RWPE2 (cell line): ENCODE measurements at regions not wholly inside any gene's neighbourhood (a gene's known extent, or its start where the extent isn't known, plus 50 kb on each side); places are given as distances from the start of the nearest gene placed in this dataset.
"Not testable (repeated sequence)": the region's sequence is repeated elsewhere in the genome, so short reads cannot be mapped to it uniquely, and the experiment has no call there.

Experiments used
- ATAC-seq: fragments of 200-7000 bp; cut with Tn5 transposase; 3 replicates; pipeline ENCODE4 v1.9.1; 2021; ENCODE audit warnings: low read depth
- DNase-seq: peaks from one replicate; pipeline ENCODE4 v3.0.0-alpha.2; 2020; ENCODE audit warnings: low spot score
- H3K27ac ChIP-seq: fragments of 450-650 bp; 2 replicates; pipeline ENCODE4 v1.5.1; 2017; ENCODE audit warnings: mild to moderate bottlenecking; ENCODE audit not compliant: poor library complexity, severe bottlenecking
- H3K27me3 ChIP-seq: fragments of 250-450 bp; sonication (Bioruptor Pico); 2 replicates; pipeline ENCODE4 v1.5.1; 2021; ENCODE audit warnings: mild to moderate bottlenecking, moderate library complexity; ENCODE audit not compliant: insufficient read depth, poor library complexity, severe bottlenecking
- H3K36me3 ChIP-seq: fragments of 250-450 bp; sonication (Bioruptor Pico); 2 replicates; pipeline ENCODE4 v1.5.1; 2020; ENCODE audit warnings: low read depth, mild to moderate bottlenecking, moderate library complexity
- H3K4me1 ChIP-seq: fragments of 250-450 bp; sonication (Bioruptor Pico); 2 replicates; pipeline ENCODE4 v1.5.1; 2021; ENCODE audit warnings: mild to moderate bottlenecking, moderate library complexity; ENCODE audit not compliant: insufficient read depth, poor library complexity, severe bottlenecking
- H3K4me3 ChIP-seq: fragments of 250-450 bp; sonication (Bioruptor Pico); 2 replicates; pipeline ENCODE4 v1.5.1; 2021; ENCODE audit warnings: mild to moderate bottlenecking, moderate library complexity; ENCODE audit not compliant: severe bottlenecking
- H3K9me3 ChIP-seq: fragments of 250-450 bp; sonication (Bioruptor Pico); 2 replicates; pipeline ENCODE4 v1.5.1; 2021; ENCODE audit warnings: mild to moderate bottlenecking, moderate library complexity; ENCODE audit not compliant: severe bottlenecking

DNA sequence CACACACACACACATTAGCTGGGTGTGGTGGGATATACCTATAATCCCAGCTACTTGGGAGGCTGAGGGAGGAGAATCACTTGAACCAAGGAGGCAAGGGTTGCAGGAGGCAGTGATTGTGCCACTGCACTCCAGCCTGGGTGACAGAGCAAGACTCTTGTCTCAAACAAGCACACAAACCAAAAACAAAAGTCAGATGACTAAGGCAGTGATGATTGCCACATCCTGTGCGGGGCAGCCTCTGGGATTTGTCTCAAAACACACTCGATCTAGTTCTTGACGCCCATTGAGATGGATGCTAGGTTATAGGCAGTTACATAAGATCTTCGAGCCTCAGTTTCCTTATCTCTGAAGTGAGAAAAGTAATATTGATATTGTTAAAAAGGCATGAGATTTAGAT, 57.8 kb upstream of the NBPF8 start:
- H3K4me3 ChIP-seq, H3K27me3 ChIP-seq, H3K36me3 ChIP-seq, H3K9me3 ChIP-seq, H3K4me1 ChIP-seq, DNase-seq, H3K27ac ChIP-seq, ATAC-seq: not testable (repeated sequence)

DNA sequence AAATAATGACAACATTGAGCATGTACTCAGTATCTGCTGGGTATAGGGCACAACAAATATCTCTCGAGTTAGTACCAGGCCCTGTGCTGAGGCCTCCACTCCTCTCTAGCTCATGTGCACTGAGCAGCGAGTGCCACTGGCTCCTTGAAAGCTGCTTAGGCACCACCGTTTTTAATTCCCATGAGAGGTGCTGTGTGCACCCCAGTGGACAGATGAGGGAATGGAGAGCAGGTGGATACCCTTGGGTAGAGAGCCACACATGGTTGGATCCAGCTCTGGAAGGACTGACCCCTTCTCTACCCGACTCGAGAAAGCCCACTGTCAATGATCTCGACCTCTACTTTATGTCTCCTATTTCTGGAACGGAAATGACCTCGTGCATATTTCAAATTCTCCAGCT, 58.7 kb upstream of the NBPF8 start:
- H3K27ac ChIP-seq, H3K4me3 ChIP-seq, H3K36me3 ChIP-seq, DNase-seq, H3K4me1 ChIP-seq, H3K27me3 ChIP-seq, ATAC-seq, H3K9me3 ChIP-seq: not testable (repeated sequence)

DNA sequence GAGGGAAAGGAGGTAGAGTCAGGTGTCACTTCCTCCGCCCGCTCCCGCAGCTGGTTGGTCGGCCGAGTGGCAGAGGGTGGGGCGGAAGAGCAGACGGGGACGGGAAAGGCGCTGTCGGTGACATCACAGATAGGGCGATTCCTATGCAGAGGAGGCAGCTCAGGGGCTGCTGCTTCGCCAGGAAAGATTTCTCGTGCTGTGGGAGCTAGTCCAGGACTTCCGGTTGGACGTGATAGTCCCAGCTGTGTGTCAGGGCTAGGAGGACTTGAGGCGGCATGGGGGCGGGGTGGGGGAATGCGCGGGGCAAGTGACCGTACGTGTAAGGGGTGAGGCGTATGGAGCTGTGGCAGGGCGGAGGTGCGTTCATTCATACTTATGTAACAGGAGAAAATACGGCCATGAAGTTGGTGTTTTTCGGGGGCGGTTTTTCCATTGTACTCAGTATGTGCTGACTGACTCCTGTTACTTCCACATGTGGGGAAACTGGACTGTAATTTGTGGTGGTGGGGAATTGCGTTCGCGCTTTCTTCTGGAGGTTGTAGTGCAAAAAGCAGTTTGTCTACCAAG, 60.1 kb upstream of the NBPF8 start:
- H3K36me3 ChIP-seq, DNase-seq, H3K27me3 ChIP-seq, H3K9me3 ChIP-seq, H3K4me3 ChIP-seq, H3K27ac ChIP-seq, H3K4me1 ChIP-seq: not testable (repeated sequence)
- peak; percentile 91 for ATAC-seq

DNA sequence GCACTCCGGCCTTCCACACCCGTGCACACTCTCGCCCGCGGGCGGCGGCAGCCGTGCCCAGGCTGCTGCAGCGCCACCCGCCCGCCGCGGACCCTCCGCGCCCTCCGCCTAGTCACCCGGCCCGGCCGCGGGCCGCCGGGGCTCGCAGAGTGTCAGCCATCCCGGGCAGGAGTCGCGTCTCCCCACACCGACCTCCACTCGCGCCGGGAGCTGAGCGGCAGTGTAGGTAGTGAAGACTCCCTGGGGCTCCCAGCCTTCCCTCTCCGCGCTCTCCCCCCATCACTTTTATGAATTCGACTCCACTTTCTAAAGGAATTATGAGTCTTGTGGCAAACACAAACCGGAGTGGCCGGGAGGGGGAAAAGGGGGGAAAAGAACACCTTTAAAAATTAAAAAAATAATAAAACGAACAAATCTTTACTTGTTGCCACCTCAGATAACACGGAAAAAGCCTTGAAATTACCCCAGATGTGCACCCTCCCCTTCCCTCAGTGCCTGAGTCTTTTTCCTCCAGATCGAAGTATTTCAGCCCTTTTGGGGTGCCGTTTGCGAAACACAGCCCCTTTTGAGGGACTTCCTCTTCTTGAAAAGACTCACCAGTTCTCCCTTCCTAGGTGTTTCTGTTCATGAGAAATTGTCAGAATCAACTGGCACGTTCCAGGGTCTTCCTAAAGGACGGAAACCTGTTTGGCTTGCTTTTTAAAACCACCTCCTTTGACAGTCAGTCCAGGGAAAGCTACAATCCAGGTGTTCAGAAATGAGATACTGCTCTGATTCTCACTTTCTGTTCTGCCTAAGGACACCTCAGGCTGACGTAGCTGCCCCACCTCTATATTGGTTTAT, 72.4 kb upstream of the NBPF8 start:
- H3K4me1 ChIP-seq, H3K27me3 ChIP-seq, ATAC-seq, H3K9me3 ChIP-seq, H3K36me3 ChIP-seq: not testable (repeated sequence)
- Histone ChIP-seq H3K27ac (peak overlapping the region; percentile 53), H3K4me3 (peak overlapping the region; percentile 29)
- DNase-seq = peak; percentile 17

DNA sequence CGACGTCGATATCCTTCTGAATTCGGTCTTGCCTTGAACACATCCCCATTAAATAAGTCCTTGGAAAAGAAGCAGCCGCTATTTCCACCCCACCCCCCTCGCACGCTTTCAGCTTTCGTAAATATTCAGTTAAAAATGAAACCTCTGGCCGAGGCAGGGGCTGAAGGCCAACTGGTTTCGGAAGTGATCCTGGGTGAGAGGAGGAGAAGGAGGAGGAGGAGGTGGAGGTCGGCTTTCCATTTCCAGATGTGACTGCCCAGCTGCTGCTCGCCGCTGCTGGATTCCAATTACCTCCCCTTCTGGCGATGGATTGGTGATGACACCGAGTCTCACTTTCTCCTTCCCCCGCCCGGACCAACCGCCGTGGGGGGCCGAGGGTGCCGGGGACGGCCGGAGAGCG, 73.1 kb upstream of the NBPF8 start:
- peak overlapping the region; percentile 44 for H3K4me3 ChIP-seq
- ATAC-seq = 0 out of 3 replicates have a peak, but pooled peaks have one; percentile 49
- not testable (repeated sequence) for DNase-seq

DNA sequence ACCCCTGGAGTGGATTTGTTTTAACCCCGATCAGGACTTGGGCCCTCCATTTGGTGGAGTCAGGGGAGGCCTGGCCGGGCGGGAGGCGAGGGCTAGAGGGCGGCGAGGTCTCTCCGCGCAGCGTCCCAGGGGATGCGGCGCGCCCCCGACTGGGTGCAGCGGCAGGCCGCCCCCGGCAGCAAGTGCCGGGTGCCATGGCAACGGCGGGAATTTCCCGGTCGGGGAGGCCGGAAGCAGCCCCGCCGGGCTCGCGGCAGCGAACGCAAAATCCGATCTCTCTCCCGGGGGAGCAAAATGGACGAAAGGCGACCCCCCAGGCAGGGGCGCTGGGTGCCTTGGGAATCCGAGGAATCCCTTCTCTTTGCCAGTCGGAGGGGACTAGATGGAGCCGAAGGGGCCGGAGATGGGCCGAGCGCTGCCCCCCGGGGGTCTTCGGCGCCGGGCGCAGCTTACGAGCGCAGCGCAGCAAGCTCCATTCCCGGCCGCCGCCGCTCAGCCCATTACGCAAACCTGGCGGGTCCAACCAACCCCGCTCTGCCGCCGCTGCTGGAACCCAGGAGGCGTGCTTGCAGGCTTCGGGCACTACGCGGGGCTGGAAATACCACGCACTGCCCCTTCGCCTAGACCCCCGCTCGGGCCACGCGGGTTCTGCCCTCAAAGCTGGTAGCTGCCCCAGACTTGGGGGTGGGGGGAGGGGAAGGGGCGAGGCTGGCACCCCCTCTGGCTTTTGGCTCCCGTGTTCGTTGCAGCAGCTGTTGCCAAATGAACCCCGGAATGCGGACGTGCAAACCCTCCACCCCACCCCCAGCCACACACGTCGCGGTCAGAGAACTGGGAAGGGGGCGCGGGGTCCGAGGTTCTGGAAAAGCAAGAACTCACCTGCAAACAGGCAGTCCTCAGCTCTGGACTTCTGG, 73.7 kb upstream of the NBPF8 start:
- H3K4me3 ChIP-seq = peak overlapping the region; percentile 44
- H3K9me3 ChIP-seq, H3K36me3 ChIP-seq, ATAC-seq, H3K27me3 ChIP-seq, DNase-seq, H3K4me1 ChIP-seq: not testable (repeated sequence)
- H3K27ac ChIP-seq = peak overlapping the region; percentile 53

More for the DNA sequence above, 73.1 kb upstream of the NBPF8 start:
- not testable (repeated sequence) for H3K9me3 ChIP-seq, H3K27me3 ChIP-seq, H3K4me1 ChIP-seq, H3K36me3 ChIP-seq
- peak overlapping the region; percentile 53 for H3K27ac ChIP-seq

DNA sequence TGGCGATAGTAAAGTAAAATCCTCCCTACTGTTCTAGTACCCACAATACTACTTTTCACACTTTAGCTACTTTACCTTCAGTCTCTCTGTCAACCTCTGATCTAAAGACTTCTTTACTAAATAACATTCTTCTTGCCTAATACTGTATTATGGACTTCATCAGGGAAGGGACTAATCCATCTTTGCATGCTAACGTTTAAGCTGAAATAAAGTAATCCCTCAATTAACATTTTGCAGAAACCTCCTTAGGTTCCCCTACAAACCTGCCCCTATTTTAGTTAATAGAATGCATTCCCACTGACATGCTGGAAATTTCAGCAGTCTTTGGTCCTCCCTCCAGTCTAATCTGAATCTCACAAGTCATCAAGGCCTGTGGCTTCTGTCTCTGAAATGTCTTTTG, 99.1 kb upstream of the NBPF8 start:
- H3K9me3 ChIP-seq, H3K4me3 ChIP-seq, H3K36me3 ChIP-seq, H3K4me1 ChIP-seq, DNase-seq, H3K27ac ChIP-seq, ATAC-seq, H3K27me3 ChIP-seq: not testable (repeated sequence)

DNA sequence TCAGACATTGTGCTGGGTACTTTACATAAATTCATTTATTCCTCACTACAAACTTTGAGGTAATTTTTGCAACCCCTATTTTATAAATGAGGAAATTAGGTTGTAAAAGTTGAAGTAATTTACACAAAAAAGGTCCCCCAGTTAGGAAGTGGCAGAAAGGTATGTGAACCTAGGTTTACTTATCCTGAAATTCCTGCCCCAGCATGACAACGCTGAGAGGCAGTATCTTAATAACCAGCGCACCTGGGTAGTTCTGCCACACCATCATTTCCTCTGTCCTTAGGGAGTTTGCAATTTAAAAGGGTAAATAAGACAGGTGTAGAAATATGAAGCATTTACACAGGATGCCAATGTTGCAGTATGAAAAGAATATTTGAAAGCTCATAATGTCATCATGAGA, 102.9 kb upstream of the NBPF8 start:
- not testable (repeated sequence) for ATAC-seq

DNA sequence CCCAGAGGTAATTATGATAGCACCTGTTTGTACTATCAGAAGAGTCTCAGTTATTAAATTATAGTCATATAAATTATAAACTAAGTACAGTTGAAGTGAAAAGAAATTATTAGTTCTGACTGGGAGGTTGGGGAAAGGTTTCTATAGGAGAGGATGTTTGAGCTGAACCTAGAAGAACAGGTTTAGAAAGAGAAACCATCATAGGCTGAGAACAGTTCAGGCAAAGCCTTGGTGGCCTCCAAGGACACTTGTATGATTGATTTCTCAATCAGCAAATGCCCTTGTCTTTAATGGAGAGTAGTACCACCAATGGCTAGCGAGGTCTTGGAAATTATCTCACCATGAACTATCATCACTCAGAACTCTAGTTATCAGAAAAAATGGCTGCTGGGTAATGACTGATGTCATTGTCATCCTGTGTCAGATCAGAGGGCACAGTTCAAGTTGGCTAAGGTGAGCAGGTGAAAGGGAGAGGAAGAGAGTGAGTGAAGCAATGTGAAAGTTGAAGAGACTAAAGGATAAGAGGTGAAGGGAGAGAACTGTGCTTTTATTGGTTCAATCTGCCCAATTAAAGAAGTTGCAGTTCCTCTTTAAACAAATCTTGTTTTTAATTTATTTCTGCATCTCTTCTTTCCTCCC, 105.8 kb upstream of the NBPF8 start:
- H3K4me1 ChIP-seq, ATAC-seq, H3K4me3 ChIP-seq, H3K27ac ChIP-seq, H3K9me3 ChIP-seq, H3K36me3 ChIP-seq, DNase-seq, H3K27me3 ChIP-seq: not testable (repeated sequence)

More for the DNA sequence above, 102.9 kb upstream of the NBPF8 start:
- not testable (repeated sequence) for H3K4me3 ChIP-seq, H3K27ac ChIP-seq, H3K9me3 ChIP-seq, H3K36me3 ChIP-seq, H3K27me3 ChIP-seq, H3K4me1 ChIP-seq, DNase-seq

DNA sequence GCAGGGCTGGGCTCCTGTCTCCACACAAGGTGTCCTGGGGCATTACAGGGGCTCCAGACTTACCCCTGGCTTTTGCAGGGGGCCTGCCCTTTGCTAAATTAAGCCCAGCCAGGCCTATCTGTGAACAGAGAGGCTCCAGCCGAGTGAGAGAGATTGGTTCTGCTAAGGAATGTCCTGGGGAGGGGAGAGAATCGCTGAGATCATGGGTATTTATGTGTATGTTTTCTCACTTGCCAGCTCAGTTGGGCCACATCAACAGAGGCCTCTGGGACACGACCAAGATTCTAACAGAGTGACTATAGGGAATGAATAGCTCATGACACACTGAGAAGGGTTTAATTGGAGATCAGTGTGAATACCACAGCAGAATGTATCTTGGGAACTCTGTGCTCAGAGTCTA, 109.8 kb upstream of the NBPF8 start:
- DNase-seq, H3K9me3 ChIP-seq, H3K4me3 ChIP-seq, H3K27me3 ChIP-seq, H3K4me1 ChIP-seq, H3K36me3 ChIP-seq, H3K27ac ChIP-seq: not testable (repeated sequence)
- peak; percentile 57; the same call in 2 of the 3 replicates for ATAC-seq

DNA sequence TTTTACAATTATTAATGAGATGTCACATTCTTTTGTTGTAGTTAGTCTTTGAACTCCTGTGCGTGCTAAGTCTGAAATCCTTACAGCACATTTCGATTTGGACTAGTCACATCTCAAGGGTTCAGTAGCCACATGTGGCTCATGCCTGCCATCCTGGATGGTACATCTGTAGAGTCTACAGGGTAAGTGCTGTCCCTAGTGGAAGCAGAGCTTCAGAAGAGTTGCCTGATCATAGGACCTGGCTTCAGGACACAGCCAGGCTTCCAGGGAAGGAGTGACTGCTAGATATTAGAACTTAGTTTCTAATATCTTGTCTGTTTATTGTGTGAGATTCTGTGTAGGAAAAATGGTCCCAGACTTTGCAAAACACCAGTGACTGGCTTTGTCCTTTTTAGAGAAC, 110.5 kb upstream of the NBPF8 start:
- not testable (repeated sequence) for H3K36me3 ChIP-seq, ATAC-seq, DNase-seq, H3K9me3 ChIP-seq, H3K27ac ChIP-seq, H3K4me1 ChIP-seq, H3K27me3 ChIP-seq, H3K4me3 ChIP-seq
